GM12873 (cell line): ENCODE measurements at regions not wholly inside any gene's neighbourhood (a gene's known extent, or its start where the extent isn't known, plus 50 kb on each side); places are given as distances from the start of the nearest gene placed in this dataset.

Experiments
- CTCF ChIP-seq: IDR thresholded peaks from 2 replicates; pipeline ENCODE4 v1.5.1; 2012; ENCODE audit warnings: low read depth, mild to moderate bottlenecking, moderate library complexity, low read length, control low read depth; ENCODE audit not compliant: insufficient read depth; ENCODE audit errors: missing control alignments

DNA sequence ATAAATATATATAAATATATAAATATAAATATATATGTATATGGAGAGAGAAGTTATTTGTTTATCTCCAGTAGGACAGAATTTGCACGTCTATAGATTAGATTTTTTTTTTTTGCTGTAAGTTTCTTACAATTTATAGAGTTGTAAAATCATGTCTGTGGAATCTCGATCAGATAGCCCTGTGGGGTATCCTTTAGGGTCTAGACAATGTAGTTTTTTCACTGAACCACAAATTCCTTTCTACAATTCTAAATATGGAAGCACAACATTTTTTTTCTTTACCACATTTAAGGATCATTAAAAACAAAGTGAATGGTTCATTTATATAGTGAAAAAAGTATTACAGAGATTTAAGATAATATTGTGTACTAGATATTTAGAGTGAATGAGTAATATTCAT, 384.2 kb upstream of the ZNF608 start:
- no peak for TF ChIP-seq CTCF

DNA sequence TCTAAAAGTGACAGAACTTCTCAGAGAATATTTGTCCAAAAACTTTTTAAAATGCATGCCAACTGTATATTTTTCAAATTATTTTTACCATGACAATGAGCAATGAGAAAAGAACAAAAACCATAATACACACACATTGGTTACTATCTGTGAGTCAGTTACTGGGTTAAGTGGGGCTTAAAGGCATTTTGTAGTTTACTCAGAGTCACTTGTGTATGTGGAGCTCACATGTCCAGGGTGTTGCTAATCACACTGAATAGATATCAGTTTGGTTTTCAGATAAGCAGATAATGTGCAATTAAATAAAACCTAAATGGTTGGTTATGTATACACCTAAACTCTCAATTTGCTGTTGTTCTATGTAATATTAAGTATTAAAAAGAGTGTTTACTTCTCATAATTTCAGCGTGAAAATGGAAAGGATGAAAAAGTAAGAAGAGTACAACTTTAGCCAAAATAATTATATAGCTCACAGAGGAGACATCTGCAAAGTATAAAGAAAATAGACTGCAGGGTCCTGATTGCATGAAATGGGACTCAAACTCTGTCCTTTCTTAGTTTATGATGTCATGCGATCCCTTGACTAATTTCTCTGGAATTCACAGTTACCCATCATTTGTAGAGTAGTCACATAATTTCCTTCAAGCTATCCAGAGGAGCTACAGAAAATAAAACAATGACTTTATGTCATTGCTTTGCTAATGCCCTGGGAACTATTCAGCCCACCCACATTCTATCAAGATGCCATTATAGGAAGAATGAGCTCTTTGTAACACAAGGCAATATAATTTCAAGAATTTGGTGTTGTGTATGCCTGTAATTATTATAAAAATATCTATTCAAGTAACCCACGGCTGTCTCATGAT, 388.0 kb upstream of the ZNF608 start:
- TF ChIP-seq CTCF, result no peak

DNA sequence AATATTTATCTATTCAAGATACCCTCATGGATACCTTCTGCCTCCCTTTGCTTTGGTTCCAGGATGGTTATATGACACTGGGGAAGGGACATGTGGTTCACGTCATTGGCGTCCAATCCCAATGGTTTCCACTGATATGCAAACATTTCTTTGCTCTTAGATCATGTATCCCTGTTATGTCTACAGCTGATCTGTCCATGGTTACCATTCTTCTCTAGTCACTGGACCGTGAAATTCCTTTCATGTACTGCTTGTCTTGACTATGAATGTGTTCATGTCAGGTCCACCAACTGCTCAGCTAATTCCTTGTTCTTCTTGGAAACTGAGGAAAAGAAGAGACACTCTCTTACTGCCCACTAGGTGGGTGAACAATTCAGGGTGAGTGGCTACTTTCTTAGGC, 391.1 kb upstream of the ZNF608 start:
- TF ChIP-seq CTCF, result no peak

- TF ChIP-seq CTCF, result no peak
These were observed 391.8 kb upstream of the ZNF608 start for GRCh38 chr5:125138266-125138665.

DNA sequence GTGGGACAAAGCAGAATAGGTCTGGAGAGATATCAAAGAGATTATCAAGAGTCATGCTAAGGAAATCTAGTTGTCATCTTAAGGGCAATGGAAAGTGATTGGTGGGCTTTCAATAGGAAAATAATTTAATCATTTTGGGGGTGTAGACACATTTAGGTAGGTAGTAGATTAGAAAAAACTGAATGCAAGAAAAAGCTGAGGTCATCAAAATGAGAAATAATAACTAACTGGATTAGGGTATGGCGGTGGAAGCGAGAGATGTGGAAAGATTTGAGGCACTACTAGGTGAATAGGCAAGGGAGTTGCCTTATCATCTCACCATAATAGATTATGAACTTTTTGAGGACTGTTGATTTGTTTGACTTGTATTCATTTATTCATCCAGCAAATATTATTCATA, 393.2 kb upstream of the ZNF608 start:
- TF ChIP-seq CTCF, result no peak

GRCh38 chr5:125140220-125140619, 393.8 kb upstream of the ZNF608 start:
- TF ChIP-seq CTCF, result no peak

DNA sequence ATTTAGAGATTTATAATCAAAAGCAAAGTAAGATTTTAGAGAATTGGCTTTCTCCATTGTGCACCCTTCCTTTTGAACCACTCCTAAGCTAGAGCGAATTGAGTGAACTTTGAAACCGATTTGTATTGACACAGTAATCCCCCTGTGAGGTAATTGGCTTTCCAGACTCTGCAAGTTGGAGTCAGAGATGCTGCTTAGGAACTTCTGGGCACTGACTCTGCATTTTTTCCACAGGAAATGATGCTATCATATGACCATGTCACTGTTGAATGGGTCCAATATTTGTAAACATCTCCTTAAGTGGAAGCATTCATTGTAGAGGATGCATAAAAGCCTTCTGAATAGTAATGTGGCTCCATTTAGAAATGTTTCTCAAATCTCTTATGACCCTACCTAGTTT, 394.4 kb upstream of the ZNF608 start:
- TF ChIP-seq CTCF, result no peak
